ENCODE measurements at regions not wholly inside any gene's neighbourhood (a gene's known extent, or its start where the extent isn't known, plus 50 kb on each side); places are given as distances from the start of the nearest gene placed in this dataset.

- TF ChIP-seq IRX3 (CRISPR knock-in tag; IDR thresholded peaks at IDR 0.05; ENCODE audit: borderline replicate concordance, low read depth): no peak
- TF ChIP-seq, protein P1, sequence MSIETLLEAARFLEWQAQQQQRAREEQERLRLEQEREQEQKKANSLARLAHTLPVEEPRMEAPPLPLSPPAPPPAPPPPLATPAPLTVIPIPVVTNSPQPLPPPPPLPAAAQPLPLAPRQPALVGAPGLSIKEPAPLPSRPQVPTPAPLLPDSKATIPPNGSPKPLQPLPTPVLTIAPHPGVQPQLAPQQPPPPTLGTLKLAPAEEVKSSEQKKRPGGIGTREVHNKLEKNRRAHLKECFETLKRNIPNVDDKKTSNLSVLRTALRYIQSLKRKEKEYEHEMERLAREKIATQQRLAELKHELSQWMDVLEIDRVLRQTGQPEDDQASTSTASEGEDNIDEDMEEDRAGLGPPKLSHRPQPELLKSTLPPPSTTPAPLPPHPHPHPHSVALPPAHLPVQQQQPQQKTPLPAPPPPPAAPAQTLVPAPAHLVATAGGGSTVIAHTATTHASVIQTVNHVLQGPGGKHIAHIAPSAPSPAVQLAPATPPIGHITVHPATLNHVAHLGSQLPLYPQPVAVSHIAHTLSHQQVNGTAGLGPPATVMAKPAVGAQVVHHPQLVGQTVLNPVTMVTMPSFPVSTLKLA (IDR thresholded peaks at IDR 0.05): no peak
- TF ChIP-seq ATF5 (CRISPR knock-in tag; IDR thresholded peaks at IDR 0.05; ENCODE audit: low read depth): no peak
- TF ChIP-seq KDM2A (CRISPR knock-in tag; IDR thresholded peaks at IDR 0.05; ENCODE audit: borderline replicate concordance, low read depth): no peak
- no peak for TF ChIP-seq ELF3 (CRISPR knock-in tag; IDR thresholded peaks at IDR 0.05)
- no peak for TF ChIP-seq MAZ (IDR thresholded peaks at IDR 0.05; ENCODE audit: borderline replicate concordance, low read depth, low read length)
- no peak for TF ChIP-seq MAZ (CRISPR knock-in tag; IDR thresholded peaks at IDR 0.05; ENCODE audit: low read depth)
- TF ChIP-seq PLSCR1 (CRISPR knock-in tag; IDR thresholded peaks at IDR 0.05; ENCODE audit: borderline replicate concordance): no peak
- TF ChIP-seq, protein P2, sequence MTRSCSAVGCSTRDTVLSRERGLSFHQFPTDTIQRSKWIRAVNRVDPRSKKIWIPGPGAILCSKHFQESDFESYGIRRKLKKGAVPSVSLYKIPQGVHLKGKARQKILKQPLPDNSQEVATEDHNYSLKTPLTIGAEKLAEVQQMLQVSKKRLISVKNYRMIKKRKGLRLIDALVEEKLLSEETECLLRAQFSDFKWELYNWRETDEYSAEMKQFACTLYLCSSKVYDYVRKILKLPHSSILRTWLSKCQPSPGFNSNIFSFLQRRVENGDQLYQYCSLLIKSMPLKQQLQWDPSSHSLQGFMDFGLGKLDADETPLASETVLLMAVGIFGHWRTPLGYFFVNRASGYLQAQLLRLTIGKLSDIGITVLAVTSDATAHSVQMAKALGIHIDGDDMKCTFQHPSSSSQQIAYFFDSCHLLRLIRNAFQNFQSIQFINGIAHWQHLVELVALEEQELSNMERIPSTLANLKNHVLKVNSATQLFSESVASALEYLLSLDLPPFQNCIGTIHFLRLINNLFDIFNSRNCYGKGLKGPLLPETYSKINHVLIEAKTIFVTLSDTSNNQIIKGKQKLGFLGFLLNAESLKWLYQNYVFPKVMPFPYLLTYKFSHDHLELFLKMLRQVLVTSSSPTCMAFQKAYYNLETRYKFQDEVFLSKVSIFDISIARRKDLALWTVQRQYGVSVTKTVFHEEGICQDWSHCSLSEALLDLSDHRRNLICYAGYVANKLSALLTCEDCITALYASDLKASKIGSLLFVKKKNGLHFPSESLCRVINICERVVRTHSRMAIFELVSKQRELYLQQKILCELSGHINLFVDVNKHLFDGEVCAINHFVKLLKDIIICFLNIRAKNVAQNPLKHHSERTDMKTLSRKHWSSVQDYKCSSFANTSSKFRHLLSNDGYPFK (CRISPR knock-in tag; IDR thresholded peaks at IDR 0.05; ENCODE audit: borderline replicate concordance): no peak
- TF ChIP-seq ZNF644 (CRISPR knock-in tag; IDR thresholded peaks at IDR 0.05; ENCODE audit: low read depth): no peak
- no peak for TF ChIP-seq ZNF740 (CRISPR knock-in tag; IDR thresholded peaks at IDR 0.05)
Observed at GRCh38 chr2:220473611-220474010, 846.2 kb downstream of the SLC4A3 start (continued).
